ENCODE measurements at regions not wholly inside any gene's neighbourhood (a gene's known extent, or its start where the extent isn't known, plus 50 kb on each side); places are given as distances from the start of the nearest gene placed in this dataset.
"Not testable (repeated sequence)": the region's sequence is repeated elsewhere in the genome, so short reads cannot be mapped to it uniquely, and the experiment has no call there.

DNA sequence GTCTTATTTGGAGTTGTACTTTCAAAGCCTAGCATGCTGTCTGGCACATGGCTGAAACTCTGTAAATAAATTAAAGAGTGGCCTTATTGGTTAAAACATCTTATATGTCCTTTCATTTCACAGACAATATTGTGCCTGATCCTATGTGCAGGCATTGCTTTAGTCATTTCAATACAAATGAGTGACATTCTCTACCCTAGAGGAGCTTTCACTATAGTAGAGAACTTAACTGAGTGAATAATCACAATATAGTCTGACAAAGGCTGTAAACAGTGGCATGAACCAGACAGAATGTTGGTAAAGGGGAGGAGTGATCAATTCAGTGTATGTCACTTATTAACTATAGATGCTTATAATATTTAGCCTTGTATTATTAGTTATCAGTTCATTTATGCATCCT, 481.8 kb downstream of the TFAP2B start:
- TF ChIP-seq, protein P1, sequence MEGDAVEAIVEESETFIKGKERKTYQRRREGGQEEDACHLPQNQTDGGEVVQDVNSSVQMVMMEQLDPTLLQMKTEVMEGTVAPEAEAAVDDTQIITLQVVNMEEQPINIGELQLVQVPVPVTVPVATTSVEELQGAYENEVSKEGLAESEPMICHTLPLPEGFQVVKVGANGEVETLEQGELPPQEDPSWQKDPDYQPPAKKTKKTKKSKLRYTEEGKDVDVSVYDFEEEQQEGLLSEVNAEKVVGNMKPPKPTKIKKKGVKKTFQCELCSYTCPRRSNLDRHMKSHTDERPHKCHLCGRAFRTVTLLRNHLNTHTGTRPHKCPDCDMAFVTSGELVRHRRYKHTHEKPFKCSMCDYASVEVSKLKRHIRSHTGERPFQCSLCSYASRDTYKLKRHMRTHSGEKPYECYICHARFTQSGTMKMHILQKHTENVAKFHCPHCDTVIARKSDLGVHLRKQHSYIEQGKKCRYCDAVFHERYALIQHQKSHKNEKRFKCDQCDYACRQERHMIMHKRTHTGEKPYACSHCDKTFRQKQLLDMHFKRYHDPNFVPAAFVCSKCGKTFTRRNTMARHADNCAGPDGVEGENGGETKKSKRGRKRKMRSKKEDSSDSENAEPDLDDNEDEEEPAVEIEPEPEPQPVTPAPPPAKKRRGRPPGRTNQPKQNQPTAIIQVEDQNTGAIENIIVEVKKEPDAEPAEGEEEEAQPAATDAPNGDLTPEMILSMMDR (IDR thresholded peaks at IDR 0.05; ENCODE audit: control insufficient read depth, extremely low read depth, insufficient read depth): no peak
- no peak overlapping the region for H3K4me3 ChIP-seq (ENCODE audit: low read depth, low read length)
- no peak for DNase-seq (ENCODE audit: low read depth)

DNA sequence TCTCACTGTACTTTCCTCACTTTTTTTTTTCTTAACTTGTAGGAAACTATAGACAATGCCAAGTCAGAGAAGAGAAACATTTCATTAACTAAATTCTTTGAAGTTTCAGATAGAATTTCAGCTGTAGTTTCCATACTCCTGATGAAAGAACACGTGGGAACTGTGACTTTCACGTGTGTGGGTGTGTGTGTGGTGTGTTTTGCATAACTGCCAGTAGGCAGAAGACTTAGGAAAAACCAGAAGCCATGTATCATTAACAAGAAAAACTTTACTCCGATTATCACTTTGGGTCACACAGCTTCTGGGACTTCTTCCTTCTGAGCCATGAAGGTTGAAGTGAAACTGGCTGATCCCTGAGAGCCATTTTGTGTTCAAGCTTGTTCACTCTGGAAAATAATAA, 483.3 kb downstream of the TFAP2B start:
- DNase-seq (ENCODE audit: low read depth): no peak
- no peak overlapping the region for H3K4me3 ChIP-seq (ENCODE audit: low read depth, low read length)
- TF ChIP-seq, protein P1 (IDR thresholded peaks at IDR 0.05; ENCODE audit: control insufficient read depth, extremely low read depth, insufficient read depth): no peak

DNA sequence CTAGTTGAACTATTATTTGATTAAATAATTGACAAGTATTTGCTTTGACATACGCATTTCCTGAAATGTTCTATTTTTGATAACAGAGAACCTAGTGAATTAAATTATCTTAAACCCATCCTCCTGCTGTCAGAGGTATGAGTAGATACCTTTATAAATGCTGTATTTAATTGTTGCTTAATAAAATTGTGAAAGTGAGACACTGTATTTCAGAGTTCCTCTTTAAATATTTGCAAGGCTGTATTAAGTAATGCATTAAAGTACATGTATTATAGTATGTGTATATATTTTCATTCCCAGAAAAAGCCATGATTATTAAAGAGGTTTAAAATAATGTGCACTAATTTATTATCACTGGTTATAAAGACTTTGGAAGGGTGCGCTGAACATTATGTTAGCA, 483.8 kb downstream of the TFAP2B start:
- TF ChIP-seq, protein P1 (IDR thresholded peaks at IDR 0.05; ENCODE audit: control insufficient read depth, extremely low read depth, insufficient read depth): no peak
- no peak overlapping the region for H3K4me3 ChIP-seq (ENCODE audit: low read depth, low read length)
- DNase-seq (ENCODE audit: low read depth): no peak

DNA sequence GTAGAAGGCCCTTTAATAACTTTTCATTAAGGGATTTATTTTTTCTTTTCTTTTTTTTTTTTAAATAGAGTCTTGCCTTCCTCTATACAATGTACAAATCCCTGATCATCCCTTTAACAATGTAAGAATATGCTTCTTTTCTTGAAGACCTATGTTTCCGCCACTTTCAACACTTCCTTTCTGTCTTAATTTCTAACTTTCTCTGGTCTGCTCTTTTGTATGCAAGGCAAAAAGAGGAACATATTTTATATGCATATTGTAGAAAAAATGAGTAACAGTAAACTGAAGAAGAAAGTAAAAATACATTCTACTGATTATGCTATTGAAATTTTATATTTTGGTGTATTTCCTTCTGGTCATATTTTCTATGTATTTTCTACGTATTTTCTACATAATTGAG, 484.7 kb downstream of the TFAP2B start:
- TF ChIP-seq, protein P1 (IDR thresholded peaks at IDR 0.05; ENCODE audit: control insufficient read depth, extremely low read depth, insufficient read depth): no peak
- H3K4me3 ChIP-seq (ENCODE audit: low read depth, low read length): no peak overlapping the region
- DNase-seq (ENCODE audit: low read depth): no peak

DNA sequence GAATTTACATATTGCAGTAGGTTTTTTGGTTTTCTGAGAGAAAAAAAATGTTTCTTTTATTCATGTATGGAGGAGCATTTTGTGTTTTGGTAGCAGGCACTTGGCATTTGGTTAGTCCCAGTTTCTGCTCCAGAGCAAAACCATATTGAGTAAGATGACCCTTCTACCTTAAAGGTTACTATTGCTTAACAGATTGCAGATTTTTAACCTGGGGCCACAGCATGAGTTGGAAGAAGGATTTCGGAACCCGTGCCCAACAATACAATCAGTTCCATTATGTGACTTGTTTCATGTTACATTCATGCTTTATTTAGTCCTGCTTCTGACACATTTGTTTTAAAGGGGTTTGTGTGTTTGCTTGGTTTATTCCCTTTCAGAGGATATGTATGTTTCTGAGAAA, 496.3 kb downstream of the TFAP2B start:
- TF ChIP-seq, protein P1 (IDR thresholded peaks at IDR 0.05; ENCODE audit: control insufficient read depth, extremely low read depth, insufficient read depth): no peak
- no peak for DNase-seq (ENCODE audit: low read depth)
- no peak overlapping the region for H3K4me3 ChIP-seq (ENCODE audit: low read depth, low read length)

DNA sequence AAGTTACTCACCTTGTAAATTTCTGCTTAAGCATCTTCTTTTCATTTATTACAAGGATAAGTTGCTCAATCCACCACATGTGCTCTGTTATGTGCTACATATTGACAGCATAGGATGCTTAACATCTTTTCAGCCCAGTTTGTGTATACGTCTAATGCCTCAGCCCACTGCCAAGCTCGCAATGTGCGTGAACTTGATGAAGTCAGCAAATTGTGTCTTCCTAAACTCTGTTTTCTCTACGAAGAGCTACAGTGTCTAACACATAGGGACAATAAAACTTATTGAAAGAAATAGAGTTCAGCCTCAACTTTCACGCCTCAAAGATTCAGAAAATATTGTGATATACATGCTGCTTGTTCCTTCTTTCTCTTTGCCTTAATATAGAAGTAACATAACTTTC, 500.0 kb downstream of the TFAP2B start:
- DNase-seq (ENCODE audit: low read depth): no peak
- TF ChIP-seq, protein P1 (IDR thresholded peaks at IDR 0.05; ENCODE audit: control insufficient read depth, extremely low read depth, insufficient read depth): no peak
- H3K4me3 ChIP-seq (ENCODE audit: low read depth, low read length): no peak overlapping the region

DNA sequence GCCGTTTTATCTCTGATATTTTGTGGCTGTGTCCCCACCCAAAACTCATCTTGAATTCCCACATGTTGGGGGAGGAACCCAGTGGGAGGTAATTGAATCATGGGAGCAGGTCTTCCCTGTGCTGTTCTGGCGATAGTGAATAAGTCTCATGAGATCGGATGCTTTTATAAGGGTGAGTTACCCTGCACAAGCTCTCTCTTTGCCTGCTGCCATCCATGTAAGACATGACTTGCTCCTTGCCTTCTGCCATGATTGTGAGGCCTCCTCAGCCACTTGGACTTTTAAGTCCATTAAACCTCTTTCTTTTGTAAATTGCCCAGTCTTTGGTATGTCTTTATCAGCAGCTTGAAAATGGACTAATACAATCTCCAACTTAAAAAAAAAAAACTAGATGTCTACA, 502.8 kb downstream of the TFAP2B start:
- not testable (repeated sequence) for DNase-seq (ENCODE audit: low read depth)

DNA sequence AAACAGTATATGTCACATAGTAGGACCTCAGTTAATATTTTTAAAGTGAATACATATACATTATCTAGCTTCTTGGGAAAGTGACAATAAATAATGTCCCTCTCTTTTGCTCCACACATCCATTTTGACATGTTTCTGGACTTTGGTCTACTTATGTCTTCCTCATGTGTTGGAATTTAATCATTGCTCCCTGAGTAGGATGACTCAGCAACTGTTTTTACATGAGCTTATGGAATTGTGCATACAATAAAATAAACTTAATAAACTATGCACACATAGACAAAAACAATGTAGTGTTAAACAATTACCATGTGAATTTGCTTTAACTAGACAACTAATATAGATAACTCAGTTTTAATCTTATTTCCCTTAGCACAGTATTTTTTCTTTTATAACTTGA, 503.8 kb downstream of the TFAP2B start:
- DNase-seq (ENCODE audit: low read depth): no peak
- TF ChIP-seq, protein P1 (IDR thresholded peaks at IDR 0.05; ENCODE audit: control insufficient read depth, extremely low read depth, insufficient read depth): no peak
- H3K4me3 ChIP-seq (ENCODE audit: low read depth, low read length): no peak overlapping the region

More for the DNA sequence above, 502.8 kb downstream of the TFAP2B start:
- H3K4me3 ChIP-seq (ENCODE audit: low read depth, low read length): not testable (repeated sequence)
